ENCODE measurements at regions not wholly inside any gene's neighbourhood (a gene's known extent, or its start where the extent isn't known, plus 50 kb on each side); places are given as distances from the start of the nearest gene placed in this dataset.

GRCh38 chr2:74066491-74067203, 81.1 kb downstream of the BOLA3 start:
- no peak for DNase-seq (ENCODE audit: low spot score in 2 of 2, unreplicated experiment in 2 of 2)
- TF ChIP-seq, protein P1, sequence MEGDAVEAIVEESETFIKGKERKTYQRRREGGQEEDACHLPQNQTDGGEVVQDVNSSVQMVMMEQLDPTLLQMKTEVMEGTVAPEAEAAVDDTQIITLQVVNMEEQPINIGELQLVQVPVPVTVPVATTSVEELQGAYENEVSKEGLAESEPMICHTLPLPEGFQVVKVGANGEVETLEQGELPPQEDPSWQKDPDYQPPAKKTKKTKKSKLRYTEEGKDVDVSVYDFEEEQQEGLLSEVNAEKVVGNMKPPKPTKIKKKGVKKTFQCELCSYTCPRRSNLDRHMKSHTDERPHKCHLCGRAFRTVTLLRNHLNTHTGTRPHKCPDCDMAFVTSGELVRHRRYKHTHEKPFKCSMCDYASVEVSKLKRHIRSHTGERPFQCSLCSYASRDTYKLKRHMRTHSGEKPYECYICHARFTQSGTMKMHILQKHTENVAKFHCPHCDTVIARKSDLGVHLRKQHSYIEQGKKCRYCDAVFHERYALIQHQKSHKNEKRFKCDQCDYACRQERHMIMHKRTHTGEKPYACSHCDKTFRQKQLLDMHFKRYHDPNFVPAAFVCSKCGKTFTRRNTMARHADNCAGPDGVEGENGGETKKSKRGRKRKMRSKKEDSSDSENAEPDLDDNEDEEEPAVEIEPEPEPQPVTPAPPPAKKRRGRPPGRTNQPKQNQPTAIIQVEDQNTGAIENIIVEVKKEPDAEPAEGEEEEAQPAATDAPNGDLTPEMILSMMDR (IDR thresholded peaks at IDR 0.05; ENCODE audit: unreplicated experiment) = no peak
- Mint-ChIP-seq H3K4me3 (no peak overlapping the region), H3K36me3 (peaks cover 24% of the 10 kb centered on the region), H3K27me3 (ENCODE audit: low read depth) (no peaks in the 10 kb centered on the region), H3K4me1 (peaks cover 7% of the 10 kb centered on the region), H3K27ac (peak overlapping the region; percentile 76), H3K9me3 (peaks cover 4% of the 10 kb centered on the region)

- Mint-ChIP-seq H3K27me3 (ENCODE audit: low read depth) (no peaks in the 10 kb centered on the region), H3K9me3 (peaks cover 4% of the 10 kb centered on the region), H3K36me3 (peaks cover 22% of the 10 kb centered on the region), H3K4me1 (peaks cover 7% of the 10 kb centered on the region), H3K4me3 (no peak overlapping the region), H3K27ac (no peak overlapping the region)
- no peak for DNase-seq (ENCODE audit: low spot score in 2 of 2, unreplicated experiment in 2 of 2)
- TF ChIP-seq, protein P1 (IDR thresholded peaks at IDR 0.05; ENCODE audit: unreplicated experiment) = no peak
Measured at GRCh38 chr2:74067221-74067747, 80.4 kb downstream of the BOLA3 start.

DNA sequence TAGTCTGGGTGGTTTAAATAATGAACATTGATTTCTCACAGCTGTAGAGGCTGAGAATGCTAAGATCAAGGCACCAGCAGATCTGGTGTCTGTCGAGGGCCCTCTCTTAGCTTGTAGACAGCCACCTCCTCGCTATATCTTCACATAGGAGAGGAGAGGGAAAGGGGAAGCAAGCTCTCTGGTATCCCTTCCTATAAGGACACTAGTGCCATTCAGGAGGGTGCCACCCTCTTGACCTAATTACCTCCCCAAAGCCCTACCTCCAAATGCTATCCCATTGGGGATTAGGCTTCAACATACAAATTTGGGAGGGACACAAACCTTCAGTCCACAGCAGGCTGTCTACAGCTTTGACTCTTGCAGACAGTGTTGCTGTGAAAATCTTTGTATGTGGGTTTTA, 76.7 kb downstream of the BOLA3 start:
- no peak for DNase-seq (ENCODE audit: low spot score in 2 of 2, unreplicated experiment in 2 of 2)
- Mint-ChIP-seq H3K36me3 (peaks cover 22% of the 10 kb centered on the region), H3K9me3 (no peaks in the 10 kb centered on the region), H3K4me3 (no peak overlapping the region), H3K4me1 (peaks cover 20% of the 10 kb centered on the region), H3K27me3 (ENCODE audit: low read depth) (no peaks in the 10 kb centered on the region), H3K27ac (no peak overlapping the region)
- TF ChIP-seq, protein P1 (IDR thresholded peaks at IDR 0.05; ENCODE audit: unreplicated experiment) = no peak

- Mint-ChIP-seq H3K36me3 (peaks cover 22% of the 10 kb centered on the region), H3K27ac (no peak overlapping the region), H3K27me3 (ENCODE audit: low read depth) (no peaks in the 10 kb centered on the region), H3K9me3 (no peaks in the 10 kb centered on the region), H3K4me3 (no peak overlapping the region), H3K4me1 (peaks cover 23% of the 10 kb centered on the region)
- DNase-seq (ENCODE audit: low spot score in 2 of 2, unreplicated experiment in 2 of 2) = no peak
- TF ChIP-seq, protein P1 (IDR thresholded peaks at IDR 0.05; ENCODE audit: unreplicated experiment) = no peak
Measured at GRCh38 chr2:74071426-74071825, 76.3 kb downstream of the BOLA3 start.

DNA sequence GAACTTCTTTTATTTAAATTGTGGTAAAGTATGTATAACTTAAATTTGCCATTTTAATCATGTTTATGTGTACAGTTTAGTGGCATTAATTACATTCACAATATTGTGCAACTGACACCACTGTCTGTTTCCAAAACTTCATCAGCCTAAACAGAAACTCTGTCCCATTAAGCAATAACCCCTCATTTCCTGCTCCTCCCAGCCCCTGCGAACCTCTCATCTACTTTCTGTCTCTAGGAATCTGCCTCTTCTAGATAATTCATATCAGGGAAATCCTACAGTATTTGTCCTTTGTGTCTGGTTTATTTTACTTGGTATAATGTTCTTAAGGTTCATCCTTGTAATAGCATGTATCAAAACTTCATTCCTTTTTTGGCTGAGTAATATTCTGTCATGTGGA, 75.1 kb downstream of the BOLA3 start:
- no peak overlapping the region for H3K4me3 Mint-ChIP-seq
- H3K9me3 Mint-ChIP-seq = no peaks in the 10 kb centered on the region
- peaks cover 26% of the 10 kb centered on the region for H3K4me1 Mint-ChIP-seq
- H3K36me3 Mint-ChIP-seq = peaks cover 22% of the 10 kb centered on the region
- peak overlapping the region; percentile 4 for H3K27ac Mint-ChIP-seq
- H3K27me3 Mint-ChIP-seq (ENCODE audit: low read depth) = no peaks in the 10 kb centered on the region
- DNase-seq (ENCODE audit: low spot score in 2 of 2, unreplicated experiment in 2 of 2) = no peak
- TF ChIP-seq, protein P1 (IDR thresholded peaks at IDR 0.05; ENCODE audit: unreplicated experiment) = no peak
